ENCODE measurements at regions not wholly inside any gene's neighbourhood (a gene's known extent, or its start where the extent isn't known, plus 50 kb on each side); places are given as distances from the start of the nearest gene placed in this dataset.

DNA sequence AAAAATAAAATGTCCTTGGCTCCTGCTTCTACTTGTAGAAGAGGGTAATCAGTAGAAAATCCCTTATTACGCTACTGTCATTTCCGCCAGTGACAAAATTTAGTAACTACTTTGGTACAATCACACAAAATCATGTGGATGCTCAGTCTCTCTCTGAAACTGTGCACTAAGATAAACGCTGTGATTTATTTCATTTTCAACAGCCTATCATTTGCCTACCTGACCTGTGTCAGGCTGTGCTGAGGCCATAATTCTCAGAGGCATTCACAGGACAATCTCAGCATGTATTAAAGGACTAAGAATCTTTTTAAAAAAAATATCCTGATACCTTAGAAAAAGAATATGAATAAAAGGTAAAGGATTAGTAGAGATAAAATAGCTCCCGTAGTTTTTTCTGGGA lies 226.0 kb downstream of the RASSF9 start:
- ChIA-PET CTCF (interaction anchor here (0.6 kb wide), 1 partner anchor 8 kb away, joined by 4 read pairs; no protein-coding TSS in a partner anchor), POLR2A (no interaction called here)
- Histone ChIP-seq H3K27ac (ENCODE audit: extremely low read depth, low read depth, low read length) (no peak overlapping the region), H3K4me1 (ENCODE audit: control insufficient read depth, insufficient read depth, low read length) (no peaks in the 10 kb centered on the region), H3K36me3 (ENCODE audit: control insufficient read depth in 2 of 2, insufficient read depth in 1 of 2, low read length in 2 of 2) (no peaks in the 10 kb centered on the region), H3K9me3 (ENCODE audit: control insufficient read depth, insufficient read depth, low read depth, low read length) (no peaks in the 10 kb centered on the region), H3K4me3 (ENCODE audit: low read depth, low read length) (no peak overlapping the region)
- TF ChIP-seq, protein P1, sequence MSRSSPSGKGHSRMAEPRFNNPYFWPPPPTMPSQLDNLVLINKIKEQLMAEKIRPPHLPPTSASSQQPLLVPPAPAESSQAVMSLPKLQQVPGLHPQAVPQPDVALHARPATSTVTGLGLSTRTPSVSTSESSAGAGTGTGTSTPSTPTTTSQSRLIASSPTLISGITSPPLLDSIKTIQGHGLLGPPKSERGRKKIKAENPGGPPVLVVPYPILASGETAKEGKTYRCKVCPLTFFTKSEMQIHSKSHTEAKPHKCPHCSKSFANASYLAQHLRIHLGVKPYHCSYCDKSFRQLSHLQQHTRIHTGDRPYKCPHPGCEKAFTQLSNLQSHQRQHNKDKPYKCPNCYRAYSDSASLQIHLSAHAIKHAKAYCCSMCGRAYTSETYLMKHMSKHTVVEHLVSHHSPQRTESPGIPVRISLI (tag by site-specific recombination; IDR thresholded peaks at IDR 0.05), result no peak
- TF ChIP-seq MZF1 (tag by site-specific recombination; IDR thresholded peaks at IDR 0.05; ENCODE audit: borderline replicate concordance) (no peak), SETDB1 (IDR thresholded peaks at IDR 0.05; ENCODE audit: insufficient read length, low read length) (no peak), ZNF529 (tag by site-specific recombination; IDR thresholded peaks at IDR 0.05; ENCODE audit: insufficient replicate concordance) (no peak), ZNF521 (tag by site-specific recombination; IDR thresholded peaks at IDR 0.05) (no peak), ZNF23 (tag by site-specific recombination; IDR thresholded peaks at IDR 0.05; ENCODE audit: borderline replicate concordance) (no peak), ZNF302 (tag by site-specific recombination; IDR thresholded peaks at IDR 0.05; ENCODE audit: low read depth) (no peak), ZFP3 (tag by site-specific recombination; IDR thresholded peaks at IDR 0.05; ENCODE audit: low read depth) (no peak), TRIM28 (IDR thresholded peaks at IDR 0.05; ENCODE audit: borderline replicate concordance, low read length) (no peak)
- TF ChIP-seq, protein P2, sequence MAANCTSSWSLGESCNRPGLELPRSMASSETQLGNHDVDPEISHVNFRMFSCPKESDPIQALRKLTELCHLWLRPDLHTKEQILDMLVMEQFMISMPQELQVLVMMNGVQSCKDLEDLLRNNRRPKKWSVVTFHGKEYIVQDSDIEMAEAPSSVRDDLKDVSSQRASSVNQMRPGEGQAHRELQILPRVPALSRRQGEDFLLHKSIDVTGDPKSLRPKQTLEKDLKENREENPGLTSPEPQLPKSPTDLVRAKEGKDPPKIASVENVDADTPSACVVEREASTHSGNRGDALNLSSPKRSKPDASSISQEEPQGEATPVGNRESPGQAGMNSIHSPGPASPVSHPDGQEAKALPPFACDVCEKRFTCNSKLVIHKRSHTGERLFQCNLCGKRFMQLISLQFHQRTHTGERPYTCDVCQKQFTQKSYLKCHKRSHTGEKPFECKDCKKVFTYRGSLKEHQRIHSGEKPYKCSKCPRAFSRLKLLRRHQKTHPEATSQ (tag by site-specific recombination; IDR thresholded peaks at IDR 0.05), result no peak
- TF ChIP-seq, protein P3, sequence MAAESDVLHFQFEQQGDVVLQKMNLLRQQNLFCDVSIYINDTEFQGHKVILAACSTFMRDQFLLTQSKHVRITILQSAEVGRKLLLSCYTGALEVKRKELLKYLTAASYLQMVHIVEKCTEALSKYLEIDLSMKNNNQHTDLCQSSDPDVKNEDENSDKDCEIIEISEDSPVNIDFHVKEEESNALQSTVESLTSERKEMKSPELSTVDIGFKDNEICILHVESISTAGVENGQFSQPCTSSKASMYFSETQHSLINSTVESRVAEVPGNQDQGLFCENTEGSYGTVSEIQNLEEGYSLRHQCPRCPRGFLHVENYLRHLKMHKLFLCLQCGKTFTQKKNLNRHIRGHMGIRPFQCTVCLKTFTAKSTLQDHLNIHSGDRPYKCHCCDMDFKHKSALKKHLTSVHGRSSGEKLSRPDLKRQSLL (tag by site-specific recombination; IDR thresholded peaks at IDR 0.05), result no peak
- TF ChIP-seq, protein P4, sequence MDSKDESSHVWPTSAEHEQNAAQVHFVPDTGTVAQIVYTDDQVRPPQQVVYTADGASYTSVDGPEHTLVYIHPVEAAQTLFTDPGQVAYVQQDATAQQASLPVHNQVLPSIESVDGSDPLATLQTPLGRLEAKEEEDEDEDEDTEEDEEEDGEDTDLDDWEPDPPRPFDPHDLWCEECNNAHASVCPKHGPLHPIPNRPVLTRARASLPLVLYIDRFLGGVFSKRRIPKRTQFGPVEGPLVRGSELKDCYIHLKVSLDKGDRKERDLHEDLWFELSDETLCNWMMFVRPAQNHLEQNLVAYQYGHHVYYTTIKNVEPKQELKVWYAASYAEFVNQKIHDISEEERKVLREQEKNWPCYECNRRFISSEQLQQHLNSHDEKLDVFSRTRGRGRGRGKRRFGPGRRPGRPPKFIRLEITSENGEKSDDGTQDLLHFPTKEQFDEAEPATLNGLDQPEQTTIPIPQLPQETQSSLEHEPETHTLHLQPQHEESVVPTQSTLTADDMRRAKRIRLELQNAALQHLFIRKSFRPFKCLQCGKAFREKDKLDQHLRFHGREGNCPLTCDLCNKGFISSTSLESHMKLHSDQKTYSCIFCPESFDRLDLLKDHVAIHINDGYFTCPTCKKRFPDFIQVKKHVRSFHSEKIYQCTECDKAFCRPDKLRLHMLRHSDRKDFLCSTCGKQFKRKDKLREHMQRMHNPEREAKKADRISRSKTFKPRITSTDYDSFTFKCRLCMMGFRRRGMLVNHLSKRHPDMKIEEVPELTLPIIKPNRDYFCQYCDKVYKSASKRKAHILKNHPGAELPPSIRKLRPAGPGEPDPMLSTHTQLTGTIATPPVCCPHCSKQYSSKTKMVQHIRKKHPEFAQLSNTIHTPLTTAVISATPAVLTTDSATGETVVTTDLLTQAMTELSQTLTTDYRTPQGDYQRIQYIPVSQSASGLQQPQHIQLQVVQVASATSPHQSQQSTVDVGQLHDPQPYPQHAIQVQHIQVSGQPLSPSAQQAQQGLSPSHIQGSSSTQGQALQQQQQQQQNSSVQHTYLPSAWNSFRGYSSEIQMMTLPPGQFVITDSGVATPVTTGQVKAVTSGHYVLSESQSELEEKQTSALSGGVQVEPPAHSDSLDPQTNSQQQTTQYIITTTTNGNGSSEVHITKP (tag by site-specific recombination; IDR thresholded peaks at IDR 0.05), result no peak
- TF ChIP-seq, protein P5, sequence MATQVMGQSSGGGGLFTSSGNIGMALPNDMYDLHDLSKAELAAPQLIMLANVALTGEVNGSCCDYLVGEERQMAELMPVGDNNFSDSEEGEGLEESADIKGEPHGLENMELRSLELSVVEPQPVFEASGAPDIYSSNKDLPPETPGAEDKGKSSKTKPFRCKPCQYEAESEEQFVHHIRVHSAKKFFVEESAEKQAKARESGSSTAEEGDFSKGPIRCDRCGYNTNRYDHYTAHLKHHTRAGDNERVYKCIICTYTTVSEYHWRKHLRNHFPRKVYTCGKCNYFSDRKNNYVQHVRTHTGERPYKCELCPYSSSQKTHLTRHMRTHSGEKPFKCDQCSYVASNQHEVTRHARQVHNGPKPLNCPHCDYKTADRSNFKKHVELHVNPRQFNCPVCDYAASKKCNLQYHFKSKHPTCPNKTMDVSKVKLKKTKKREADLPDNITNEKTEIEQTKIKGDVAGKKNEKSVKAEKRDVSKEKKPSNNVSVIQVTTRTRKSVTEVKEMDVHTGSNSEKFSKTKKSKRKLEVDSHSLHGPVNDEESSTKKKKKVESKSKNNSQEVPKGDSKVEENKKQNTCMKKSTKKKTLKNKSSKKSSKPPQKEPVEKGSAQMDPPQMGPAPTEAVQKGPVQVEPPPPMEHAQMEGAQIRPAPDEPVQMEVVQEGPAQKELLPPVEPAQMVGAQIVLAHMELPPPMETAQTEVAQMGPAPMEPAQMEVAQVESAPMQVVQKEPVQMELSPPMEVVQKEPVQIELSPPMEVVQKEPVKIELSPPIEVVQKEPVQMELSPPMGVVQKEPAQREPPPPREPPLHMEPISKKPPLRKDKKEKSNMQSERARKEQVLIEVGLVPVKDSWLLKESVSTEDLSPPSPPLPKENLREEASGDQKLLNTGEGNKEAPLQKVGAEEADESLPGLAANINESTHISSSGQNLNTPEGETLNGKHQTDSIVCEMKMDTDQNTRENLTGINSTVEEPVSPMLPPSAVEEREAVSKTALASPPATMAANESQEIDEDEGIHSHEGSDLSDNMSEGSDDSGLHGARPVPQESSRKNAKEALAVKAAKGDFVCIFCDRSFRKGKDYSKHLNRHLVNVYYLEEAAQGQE (tag by site-specific recombination; IDR thresholded peaks at IDR 0.05), result no peak
- TF ChIP-seq, protein P6, sequence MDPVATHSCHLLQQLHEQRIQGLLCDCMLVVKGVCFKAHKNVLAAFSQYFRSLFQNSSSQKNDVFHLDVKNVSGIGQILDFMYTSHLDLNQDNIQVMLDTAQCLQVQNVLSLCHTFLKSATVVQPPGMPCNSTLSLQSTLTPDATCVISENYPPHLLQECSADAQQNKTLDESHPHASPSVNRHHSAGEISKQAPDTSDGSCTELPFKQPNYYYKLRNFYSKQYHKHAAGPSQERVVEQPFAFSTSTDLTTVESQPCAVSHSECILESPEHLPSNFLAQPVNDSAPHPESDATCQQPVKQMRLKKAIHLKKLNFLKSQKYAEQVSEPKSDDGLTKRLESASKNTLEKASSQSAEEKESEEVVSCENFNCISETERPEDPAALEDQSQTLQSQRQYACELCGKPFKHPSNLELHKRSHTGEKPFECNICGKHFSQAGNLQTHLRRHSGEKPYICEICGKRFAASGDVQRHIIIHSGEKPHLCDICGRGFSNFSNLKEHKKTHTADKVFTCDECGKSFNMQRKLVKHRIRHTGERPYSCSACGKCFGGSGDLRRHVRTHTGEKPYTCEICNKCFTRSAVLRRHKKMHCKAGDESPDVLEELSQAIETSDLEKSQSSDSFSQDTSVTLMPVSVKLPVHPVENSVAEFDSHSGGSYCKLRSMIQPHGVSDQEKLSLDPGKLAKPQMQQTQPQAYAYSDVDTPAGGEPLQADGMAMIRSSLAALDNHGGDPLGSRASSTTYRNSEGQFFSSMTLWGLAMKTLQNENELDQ (tag by site-specific recombination; IDR thresholded peaks at IDR 0.05; ENCODE audit: low read depth), result no peak
- TF ChIP-seq, protein P7, sequence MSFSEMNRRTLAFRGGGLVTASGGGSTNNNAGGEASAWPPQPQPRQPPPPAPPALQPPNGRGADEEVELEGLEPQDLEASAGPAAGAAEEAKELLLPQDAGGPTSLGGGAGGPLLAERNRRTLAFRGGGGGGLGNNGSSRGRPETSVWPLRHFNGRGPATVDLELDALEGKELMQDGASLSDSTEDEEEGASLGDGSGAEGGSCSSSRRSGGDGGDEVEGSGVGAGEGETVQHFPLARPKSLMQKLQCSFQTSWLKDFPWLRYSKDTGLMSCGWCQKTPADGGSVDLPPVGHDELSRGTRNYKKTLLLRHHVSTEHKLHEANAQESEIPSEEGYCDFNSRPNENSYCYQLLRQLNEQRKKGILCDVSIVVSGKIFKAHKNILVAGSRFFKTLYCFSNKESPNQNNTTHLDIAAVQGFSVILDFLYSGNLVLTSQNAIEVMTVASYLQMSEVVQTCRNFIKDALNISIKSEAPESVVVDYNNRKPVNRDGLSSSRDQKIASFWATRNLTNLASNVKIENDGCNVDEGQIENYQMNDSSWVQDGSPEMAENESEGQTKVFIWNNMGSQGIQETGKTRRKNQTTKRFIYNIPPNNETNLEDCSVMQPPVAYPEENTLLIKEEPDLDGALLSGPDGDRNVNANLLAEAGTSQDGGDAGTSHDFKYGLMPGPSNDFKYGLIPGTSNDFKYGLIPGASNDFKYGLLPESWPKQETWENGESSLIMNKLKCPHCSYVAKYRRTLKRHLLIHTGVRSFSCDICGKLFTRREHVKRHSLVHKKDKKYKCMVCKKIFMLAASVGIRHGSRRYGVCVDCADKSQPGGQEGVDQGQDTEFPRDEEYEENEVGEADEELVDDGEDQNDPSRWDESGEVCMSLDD (tag by site-specific recombination; IDR thresholded peaks at IDR 0.05), result no peak
- TF ChIP-seq, protein P8, sequence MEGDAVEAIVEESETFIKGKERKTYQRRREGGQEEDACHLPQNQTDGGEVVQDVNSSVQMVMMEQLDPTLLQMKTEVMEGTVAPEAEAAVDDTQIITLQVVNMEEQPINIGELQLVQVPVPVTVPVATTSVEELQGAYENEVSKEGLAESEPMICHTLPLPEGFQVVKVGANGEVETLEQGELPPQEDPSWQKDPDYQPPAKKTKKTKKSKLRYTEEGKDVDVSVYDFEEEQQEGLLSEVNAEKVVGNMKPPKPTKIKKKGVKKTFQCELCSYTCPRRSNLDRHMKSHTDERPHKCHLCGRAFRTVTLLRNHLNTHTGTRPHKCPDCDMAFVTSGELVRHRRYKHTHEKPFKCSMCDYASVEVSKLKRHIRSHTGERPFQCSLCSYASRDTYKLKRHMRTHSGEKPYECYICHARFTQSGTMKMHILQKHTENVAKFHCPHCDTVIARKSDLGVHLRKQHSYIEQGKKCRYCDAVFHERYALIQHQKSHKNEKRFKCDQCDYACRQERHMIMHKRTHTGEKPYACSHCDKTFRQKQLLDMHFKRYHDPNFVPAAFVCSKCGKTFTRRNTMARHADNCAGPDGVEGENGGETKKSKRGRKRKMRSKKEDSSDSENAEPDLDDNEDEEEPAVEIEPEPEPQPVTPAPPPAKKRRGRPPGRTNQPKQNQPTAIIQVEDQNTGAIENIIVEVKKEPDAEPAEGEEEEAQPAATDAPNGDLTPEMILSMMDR (tag by site-specific recombination; IDR thresholded peaks at IDR 0.05), result no peak
- TF ChIP-seq, protein P9, sequence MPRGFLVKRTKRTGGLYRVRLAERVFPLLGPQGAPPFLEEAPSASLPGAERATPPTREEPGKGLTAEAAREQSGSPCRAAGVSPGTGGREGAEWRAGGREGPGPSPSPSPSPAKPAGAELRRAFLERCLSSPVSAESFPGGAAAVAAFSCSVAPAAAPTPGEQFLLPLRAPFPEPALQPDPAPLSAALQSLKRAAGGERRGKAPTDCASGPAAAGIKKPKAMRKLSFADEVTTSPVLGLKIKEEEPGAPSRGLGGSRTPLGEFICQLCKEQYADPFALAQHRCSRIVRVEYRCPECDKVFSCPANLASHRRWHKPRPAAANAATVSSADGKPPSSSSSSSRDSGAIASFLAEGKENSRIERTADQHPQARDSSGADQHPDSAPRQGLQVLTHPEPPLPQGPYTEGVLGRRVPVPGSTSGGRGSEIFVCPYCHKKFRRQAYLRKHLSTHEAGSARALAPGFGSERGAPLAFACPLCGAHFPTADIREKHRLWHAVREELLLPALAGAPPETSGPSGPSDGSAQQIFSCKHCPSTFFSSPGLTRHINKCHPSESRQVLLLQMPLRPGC (tag by site-specific recombination; IDR thresholded peaks at IDR 0.05), result no peak

Measured in HEK293 (cell line).